HT-29 (cell line): ENCODE measurements at regions not wholly inside any gene's neighbourhood (a gene's known extent, or its start where the extent isn't known, plus 50 kb on each side); places are given as distances from the start of the nearest gene placed in this dataset.

Experiments used
- DNase-seq: peaks from one replicate; pipeline ENCODE4 v3.0.0-alpha.2; 2015; ENCODE audit warnings: low spot score

DNA sequence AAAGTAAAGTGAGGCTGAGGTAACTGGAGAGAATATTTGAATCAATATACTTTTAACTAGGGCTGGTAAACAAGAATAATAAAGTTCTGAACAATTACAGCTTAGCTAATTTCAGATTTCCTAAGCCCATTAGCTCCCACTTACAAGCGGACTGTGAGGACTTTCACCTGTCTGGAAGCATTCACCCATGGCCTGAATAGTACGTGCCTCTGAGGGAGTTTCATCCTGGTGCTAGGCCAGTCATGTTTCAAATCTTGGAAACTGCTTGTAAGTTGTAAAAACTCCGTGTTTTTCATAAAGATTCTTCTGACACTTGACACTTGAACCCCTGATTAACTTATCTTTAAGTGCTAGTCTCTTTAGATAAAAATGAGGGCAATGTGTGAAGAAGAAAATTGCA is 975.2 kb upstream of the GHITM start:
- DNase-seq: no peak

DNA sequence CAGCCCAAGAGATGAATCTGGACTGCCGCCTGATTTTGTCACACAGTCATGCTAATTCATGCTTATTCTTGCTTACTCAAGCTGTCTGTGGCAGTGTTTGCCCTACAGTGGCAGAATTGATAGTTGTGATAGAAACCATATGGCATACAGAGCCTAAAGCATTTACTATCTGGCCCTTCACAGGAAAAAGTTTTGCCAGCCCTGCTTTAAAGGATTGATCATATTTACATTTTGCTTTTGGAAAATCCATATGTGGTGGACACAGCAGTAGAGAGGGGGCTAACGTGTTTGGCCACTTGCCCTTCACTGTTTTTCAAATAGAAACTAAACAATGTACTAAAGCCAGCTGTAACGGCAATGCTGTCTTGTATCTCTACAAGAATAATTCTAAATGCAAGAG is 974.0 kb upstream of the GHITM start:
- no peak for DNase-seq

- DNase-seq: peak; percentile 37
Observed at GRCh38 chr10:83166344-83166743, 973.0 kb upstream of the GHITM start.

DNA sequence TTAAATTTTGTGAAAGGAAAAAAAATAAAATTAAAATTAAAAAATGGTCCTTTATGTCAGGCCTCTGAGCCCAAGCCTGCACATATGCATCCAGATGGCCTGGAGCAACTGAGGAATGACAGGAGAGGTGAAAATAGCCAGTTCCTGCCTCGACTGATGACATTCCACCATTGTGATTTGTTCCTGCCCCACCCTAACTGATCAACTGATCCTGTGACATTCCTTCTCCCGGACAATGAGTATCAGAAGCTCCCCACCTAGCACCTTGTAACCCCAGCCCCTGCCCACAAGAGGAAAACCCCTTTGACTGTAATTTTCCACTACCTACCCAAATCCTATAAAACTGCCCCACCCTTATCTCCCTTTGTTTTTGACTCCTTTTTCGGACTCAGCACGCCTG is 972.2 kb upstream of the GHITM start:
- no peak for DNase-seq

- DNase-seq: no peak
Observed at GRCh38 chr10:83176901-83177300, 962.4 kb upstream of the GHITM start.

DNA sequence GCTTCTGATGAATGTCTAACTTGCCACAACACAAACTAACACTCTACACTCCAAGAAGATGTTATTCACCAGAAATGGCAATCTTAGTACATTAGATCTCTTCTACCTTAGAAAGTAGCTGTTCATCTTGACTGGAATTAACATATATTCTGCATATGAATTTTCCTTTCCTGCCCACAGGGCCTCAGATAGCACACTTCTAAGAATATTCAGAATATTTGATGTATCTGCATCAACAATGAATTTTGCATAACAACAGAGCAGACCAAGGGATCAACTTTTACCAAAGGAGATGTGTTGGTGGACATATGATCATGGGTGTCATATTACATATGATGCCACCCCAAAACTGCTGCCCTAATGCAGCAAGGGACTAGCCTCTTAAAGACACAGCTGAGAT is 960.8 kb upstream of the GHITM start:
- no peak for DNase-seq

GRCh38 chr10:83179371-83179770 is 959.9 kb upstream of the GHITM start:
- DNase-seq: no peak

DNA sequence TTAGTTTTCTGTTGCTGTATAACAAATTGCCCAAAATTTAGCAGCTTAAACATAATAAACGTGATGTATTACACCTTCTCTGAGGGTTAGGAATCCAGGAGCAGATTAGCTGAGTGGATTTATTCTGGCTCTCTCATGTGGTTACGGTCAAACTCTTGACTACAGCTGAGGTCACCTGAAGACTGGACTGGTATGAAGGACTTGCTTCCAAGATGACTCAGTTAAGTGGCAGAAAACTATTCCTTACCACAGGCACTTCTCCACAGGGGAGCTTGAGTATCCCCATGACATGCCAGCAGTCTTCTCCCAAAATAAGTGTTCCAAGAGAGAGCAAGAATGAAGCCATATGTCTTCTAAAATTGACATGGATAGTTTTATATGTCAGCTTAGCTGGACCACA is 957.2 kb upstream of the GHITM start:
- no peak for DNase-seq

DNA sequence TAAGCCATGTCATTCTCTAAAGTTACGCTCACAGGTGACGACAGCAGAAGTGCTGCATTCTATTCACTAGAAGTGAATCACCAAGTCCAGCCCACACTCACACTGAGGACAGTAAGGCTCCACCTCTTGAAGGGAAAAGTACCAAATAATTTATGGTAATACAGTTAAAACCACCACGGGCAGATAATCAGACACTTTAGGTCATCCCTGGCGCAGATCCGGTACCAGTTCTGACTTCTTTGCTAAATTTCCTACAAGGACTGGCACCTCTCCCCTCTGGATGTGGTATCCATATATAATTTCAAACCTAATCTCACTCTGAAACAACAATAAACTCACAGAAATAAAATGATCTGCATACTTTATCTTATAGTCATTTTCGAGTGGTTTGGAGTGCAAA is 954.7 kb upstream of the GHITM start:
- no peak for DNase-seq

- no peak for DNase-seq
Observed at GRCh38 chr10:83190614-83191013, 948.7 kb upstream of the GHITM start.

DNA sequence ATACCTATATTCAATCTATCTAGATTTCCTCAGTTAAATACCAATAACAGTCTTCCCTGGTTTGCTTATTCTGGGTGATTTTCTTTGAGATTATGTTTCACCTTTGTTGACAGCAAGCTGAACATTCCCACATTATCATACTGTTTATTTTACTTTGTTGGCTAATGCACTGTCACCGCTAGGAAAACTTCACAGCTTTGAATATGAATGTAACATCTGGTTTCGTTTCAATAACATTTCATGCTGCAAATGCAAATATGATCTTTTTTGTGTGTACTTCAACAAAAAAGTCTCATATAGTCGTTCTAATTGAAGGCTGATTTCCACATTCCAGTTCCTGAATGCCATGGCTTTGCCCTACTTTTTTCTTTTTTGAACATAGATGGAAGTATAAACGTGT is 946.3 kb upstream of the GHITM start:
- DNase-seq: no peak

DNA sequence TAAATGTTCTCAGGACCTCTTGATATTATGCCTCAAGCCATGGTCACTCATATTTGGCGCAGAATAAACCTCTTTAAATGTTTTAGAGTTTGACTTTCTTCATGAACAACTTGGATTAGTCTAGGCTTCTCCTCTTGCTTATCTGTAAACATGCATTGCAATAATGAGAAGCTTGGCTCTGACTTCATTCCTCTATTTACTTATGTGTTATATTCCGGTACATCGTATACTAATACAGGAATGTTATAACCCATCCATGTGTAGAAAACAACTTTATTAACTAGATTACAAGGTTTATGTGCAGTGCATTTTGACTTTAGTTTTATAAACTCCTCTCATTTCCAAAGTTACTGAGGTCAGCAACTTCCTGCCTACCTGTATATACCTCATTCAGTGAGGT is 944.3 kb upstream of the GHITM start:
- DNase-seq: no peak

DNA sequence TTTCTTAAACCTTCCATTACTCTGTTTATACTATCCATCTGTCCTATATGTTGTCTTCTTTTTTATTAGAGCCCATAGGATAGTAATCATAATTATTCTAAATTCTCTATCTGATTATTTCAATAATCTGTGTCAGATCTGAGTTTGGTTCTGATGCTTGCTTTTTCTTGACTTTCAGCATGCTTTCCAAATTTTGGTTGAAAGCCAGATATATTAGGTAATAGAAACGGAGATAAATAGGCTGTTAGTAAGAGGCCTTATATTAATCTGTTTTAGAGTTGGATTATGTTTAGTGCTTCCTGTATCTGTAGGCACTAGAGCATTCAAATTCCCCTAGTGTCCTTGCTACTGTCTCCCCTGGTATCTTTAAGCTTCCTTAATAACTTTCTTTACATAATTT is 939.9 kb upstream of the GHITM start:
- DNase-seq: no peak

DNA sequence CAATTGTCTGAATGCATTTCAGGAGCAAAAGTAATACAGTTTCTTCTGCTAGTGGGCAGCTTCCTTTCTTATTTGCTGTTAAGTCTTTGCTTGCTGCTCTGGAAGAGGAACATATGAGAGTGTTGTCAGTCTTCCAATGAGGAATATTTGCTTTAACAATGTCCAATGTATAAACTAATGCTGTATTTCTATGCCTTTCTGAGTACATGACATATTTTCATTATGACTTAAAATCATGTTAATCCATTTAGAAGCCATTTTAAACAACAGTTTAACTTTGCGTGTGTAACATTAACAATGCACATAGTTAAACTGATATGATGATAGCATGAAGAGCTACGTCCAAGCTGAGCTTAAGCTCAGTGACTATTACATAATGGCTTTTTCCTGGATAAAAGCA is 933.4 kb upstream of the GHITM start:
- no peak for DNase-seq

DNA sequence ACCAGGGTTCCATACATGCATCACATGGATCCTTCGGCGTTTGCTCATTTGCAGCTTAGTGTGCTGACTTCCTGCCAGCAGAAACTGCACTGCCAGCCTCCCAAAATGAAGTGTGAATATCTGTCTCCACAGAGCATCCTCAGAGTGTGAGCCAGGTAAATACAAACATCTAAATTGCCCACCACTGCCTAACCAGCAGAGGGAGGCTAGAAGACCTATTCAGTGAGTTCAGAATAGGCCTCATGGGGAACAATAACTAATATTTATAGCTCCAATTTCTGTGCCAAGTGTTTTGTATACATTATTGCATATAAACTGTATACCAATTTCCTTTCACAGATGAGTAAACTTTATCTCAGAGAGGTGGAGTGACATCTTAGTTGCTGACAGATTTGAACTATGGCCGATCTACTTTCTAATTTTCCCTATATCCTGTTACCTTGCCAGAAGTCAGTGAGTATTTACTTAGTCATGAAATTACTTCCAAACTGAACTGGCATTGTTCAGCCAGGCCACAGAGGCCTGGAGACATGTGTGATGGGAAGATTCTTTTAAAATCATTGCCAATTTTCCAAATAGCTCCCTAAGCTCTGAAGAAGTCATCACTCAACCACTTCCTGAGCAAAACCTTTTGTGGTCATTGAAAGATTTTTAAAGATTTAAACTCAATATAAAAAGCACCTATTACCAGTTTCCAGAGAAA is 926.5 kb upstream of the GHITM start:
- no peak for DNase-seq

DNA sequence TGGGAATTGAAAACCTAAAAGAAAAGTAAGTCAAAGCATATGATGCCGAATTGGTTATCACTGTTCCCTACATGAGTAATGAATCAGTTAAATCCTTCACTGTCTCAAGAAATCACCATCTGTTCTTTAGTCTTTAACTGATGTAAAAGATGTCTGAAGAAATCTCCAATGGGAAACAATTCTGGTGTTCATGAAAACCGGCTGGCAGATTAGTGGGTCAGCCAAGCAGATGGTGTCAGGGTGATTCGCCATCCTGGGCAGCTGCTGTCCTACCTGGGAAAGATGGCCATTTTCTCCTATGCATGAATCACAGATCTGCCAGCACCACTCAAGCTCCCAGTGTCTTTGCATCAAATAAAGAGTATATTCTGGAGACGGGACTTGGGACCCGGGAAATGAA is 925.2 kb upstream of the GHITM start:
- no peak for DNase-seq

DNA sequence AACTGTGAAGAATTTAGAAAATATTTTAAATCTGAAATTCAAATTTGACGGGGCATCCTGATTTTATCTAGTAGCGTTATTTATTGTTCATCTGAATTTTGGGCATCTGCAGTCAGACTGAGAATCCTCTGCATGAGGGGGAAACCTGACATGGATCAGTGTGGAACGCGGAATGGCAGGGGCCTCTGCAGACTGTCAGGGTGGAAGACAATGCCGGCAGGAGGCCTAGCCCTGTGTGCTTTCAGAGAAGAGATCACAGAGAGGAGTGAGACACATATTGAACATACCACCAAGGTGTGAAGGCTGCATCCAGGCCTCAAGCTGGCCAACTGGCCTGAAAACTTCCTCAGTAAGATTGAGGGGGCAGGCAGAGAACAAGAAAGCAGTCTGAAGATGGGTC is 921.1 kb upstream of the GHITM start:
- no peak for DNase-seq

DNA sequence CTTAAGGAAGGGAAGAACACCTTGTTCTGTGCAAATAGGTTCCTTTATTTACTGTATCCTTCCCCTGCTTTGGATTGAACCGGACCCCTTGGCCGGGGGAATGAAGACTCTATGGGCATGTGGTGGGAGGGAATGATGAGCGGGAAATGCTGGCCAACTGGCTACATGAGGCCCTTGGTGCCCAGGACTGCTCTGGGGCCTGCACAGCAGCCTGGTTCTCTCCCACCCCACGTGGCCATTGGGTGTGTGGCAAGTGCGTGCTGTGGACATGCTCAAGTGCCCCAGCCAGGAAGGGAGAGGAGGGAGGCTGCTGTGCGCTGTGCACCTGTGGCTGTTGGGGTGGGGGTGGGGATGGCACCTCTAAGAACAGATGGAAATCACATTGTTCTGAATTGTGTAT is 917.0 kb upstream of the GHITM start:
- no peak for DNase-seq

DNA sequence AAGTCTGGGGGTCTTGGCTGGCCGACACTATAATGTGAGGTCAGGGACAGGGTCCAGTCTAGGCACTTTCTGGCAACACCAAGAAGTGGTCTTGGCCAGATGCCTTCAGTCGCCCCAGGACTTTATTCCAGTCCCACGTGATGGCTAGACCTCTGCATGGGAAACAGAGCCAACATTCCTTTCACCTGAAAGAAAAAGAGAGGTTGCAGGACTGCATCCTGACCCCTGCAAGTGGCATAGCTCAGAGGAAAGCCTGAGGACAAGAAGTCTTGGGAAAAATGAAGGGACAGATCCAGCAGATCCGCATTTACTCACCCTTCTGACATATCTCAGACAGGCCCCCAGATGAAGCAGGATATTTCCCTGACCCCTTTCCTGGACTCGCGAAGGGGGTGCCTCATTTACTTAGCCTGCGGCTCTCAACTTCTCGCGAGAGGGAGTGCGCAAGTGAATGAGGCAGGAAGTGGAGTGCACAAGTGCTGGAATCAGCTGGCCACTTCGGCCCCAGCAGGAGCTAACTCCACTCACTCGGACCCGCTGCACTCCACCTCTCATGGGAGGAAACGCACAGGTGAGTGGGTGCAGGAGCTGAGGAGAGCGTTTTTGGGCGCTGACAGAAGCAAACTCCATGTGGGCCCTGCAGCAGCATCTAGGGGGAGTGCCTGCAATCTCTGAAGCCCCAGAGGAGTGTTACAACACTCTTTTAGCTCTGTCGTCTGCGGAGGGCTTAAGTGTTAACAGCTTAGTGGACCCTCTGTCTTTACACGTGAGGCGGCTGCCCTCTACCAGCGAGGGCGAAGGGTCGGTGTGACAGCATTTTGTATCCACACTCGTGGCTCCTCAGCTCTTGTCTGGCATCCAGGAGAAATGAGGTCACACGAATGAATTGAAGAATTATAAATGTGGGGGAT is 916.2 kb upstream of the GHITM start:
- DNase-seq: no peak

DNA sequence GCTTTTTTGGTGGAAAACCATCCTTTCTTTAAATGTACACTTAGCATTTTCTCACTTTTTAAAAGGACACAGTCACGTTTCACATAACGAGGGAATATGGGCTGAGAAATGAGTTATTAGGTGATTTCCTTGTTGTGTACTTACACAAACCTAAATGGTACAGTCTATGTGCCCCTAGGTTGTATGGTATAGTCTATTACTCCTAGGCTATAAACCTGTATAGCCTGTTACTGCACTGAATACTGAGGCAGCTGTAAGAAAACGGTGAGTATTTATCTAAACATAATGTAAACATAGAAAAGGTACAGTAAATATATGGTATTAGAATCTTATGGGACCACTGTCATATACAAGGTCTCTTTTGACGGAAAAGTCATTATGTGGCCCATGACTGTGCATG is 913.5 kb upstream of the GHITM start:
- no peak for DNase-seq

- no peak for DNase-seq
Observed at GRCh38 chr10:83229991-83230390, 909.3 kb upstream of the GHITM start.

GRCh38 chr10:83233691-83234090 is 905.6 kb upstream of the GHITM start:
- no peak for DNase-seq

- no peak for DNase-seq
Observed at GRCh38 chr10:83248106-83248631, 891.1 kb upstream of the GHITM start.
